HEK293 (cell line): ENCODE measurements at regions not wholly inside any gene's neighbourhood (a gene's known extent, or its start where the extent isn't known, plus 50 kb on each side); places are given as distances from the start of the nearest gene placed in this dataset.

Experiments
- CTCF ChIA-PET: fragments of 350-600 bp; formaldehyde crosslinking; extraction: SDS; loops from one replicate; lab custom pipeline; 2021; ENCODE audit warnings: antibody characterized with exemption; lab: Yijun Ruan, JAX
- POLR2A ChIA-PET: fragments of 300-600 bp; formaldehyde crosslinking; extraction: SDS; loops from one replicate; lab custom pipeline; 2020; ENCODE audit warnings: antibody characterized with exemption, inconsistent platforms; lab: Yijun Ruan, JAX
- H3K27ac ChIP-seq: fragments of 200-500 bp; sonication (Bioruptor generic); 2 replicates; pipeline ENCODE4 v1.5.1; 2014; ENCODE audit warnings: low read depth, low read length, control low read depth, inconsistent platforms; ENCODE audit errors: extremely low read depth
- H3K36me3 ChIP-seq, 2 experiments: fragments of 200-500 bp in 1 of 2; sonication (Bioruptor generic) in 1 of 2; 1 replicate in 1 of 2; 2 replicates in 1 of 2; pipeline ENCODE4 v1.5.1; 2014 to 2017; ENCODE audit warnings: inconsistent platforms in 2 of 2, low read length in 2 of 2; ENCODE audit not compliant: control insufficient read depth in 2 of 2, insufficient read depth in 1 of 2
- H3K4me1 ChIP-seq: fragments of 200-500 bp; sonication (Bioruptor generic); 2 replicates; pipeline ENCODE4 v1.5.1; 2014; ENCODE audit warnings: mild to moderate bottlenecking, low read length, inconsistent platforms; ENCODE audit not compliant: control insufficient read depth, insufficient read depth
- H3K4me3 ChIP-seq: 2 replicates; pipeline ENCODE4 v1.5.1; 2011; ENCODE audit warnings: low read depth, mild to moderate bottlenecking, control low read depth, low read length, moderate library complexity
- H3K9me3 ChIP-seq: fragments of 200-500 bp; sonication (Bioruptor generic); 2 replicates; pipeline ENCODE4 v1.5.1; 2014; ENCODE audit warnings: low read depth, low read length, inconsistent platforms; ENCODE audit not compliant: control insufficient read depth, insufficient read depth
- CTCF ChIP-seq: fragments of 450-650 bp; formaldehyde crosslinking; IDR thresholded peaks from 2 replicates; pipeline ENCODE4 v1.5.1; 2016; ENCODE audit warnings: missing biosample characterization, missing genetic modification characterization
- EGR2 ChIP-seq: fragments of 450-650 bp; formaldehyde crosslinking; IDR thresholded peaks from 2 replicates; pipeline ENCODE4 v1.5.1; 2016; ENCODE audit warnings: low read depth, missing biosample characterization, missing genetic modification characterization
- GLI4 ChIP-seq: fragments of 450-650 bp; formaldehyde crosslinking; IDR thresholded peaks from 2 replicates; pipeline ENCODE4 v1.5.1; 2016; ENCODE audit warnings: missing biosample characterization, missing genetic modification characterization
- GLIS1 ChIP-seq: fragments of 450-650 bp; formaldehyde crosslinking; IDR thresholded peaks from 2 replicates; pipeline ENCODE4 v1.5.1; 2016; ENCODE audit warnings: missing biosample characterization, missing genetic modification characterization
- KLF7 ChIP-seq: fragments of 450-650 bp; formaldehyde crosslinking; IDR thresholded peaks from 2 replicates; pipeline ENCODE4 v1.5.1; 2016; ENCODE audit warnings: missing biosample characterization, missing genetic modification characterization, borderline replicate concordance
- PRDM1 ChIP-seq: fragments of 450-650 bp; formaldehyde crosslinking; IDR thresholded peaks from 2 replicates; pipeline ENCODE4; 2016; ENCODE audit warnings: missing biosample characterization, missing genetic modification characterization
- SCRT2 ChIP-seq: fragments of 450-650 bp; formaldehyde crosslinking; IDR thresholded peaks from 2 replicates; pipeline ENCODE4 v1.5.1; 2016; ENCODE audit warnings: missing biosample characterization, missing genetic modification characterization
- TCF7L2 ChIP-seq: IDR thresholded peaks from 2 replicates; pipeline ENCODE4 v1.6.1; 2011; ENCODE audit warnings: low read depth, mild to moderate bottlenecking, inconsistent platforms, low read length, moderate library complexity, borderline replicate concordance
- ZBTB1 ChIP-seq: fragments of 450-650 bp; formaldehyde crosslinking; IDR thresholded peaks from 2 replicates; pipeline ENCODE4 v1.5.1; 2016; ENCODE audit warnings: missing biosample characterization, missing genetic modification characterization
- ZBTB17 ChIP-seq: fragments of 450-650 bp; formaldehyde crosslinking; IDR thresholded peaks from 2 replicates; pipeline ENCODE4 v1.5.1; 2016; ENCODE audit warnings: missing biosample characterization, missing genetic modification characterization
- ZEB2 ChIP-seq: fragments of 450-650 bp; formaldehyde crosslinking; IDR thresholded peaks from 2 replicates; pipeline ENCODE4 v1.5.1; 2016; ENCODE audit warnings: missing biosample characterization, missing genetic modification characterization
- ZNF19 ChIP-seq: fragments of 450-650 bp; formaldehyde crosslinking; IDR thresholded peaks from 2 replicates; pipeline ENCODE4; 2016; ENCODE audit warnings: missing biosample characterization, missing genetic modification characterization, low read depth
- ZNF449 ChIP-seq: fragments of 450-650 bp; formaldehyde crosslinking; IDR thresholded peaks from 2 replicates; pipeline ENCODE4 v1.5.1; 2017; ENCODE audit warnings: missing biosample characterization, mild to moderate bottlenecking, missing genetic modification characterization, moderate library complexity
- ZNF501 ChIP-seq: fragments of 450-650 bp; formaldehyde crosslinking; IDR thresholded peaks from 2 replicates; pipeline ENCODE4 v1.5.1; 2016; ENCODE audit warnings: missing biosample characterization, missing genetic modification characterization
- ZNF629 ChIP-seq: fragments of 450-650 bp; formaldehyde crosslinking; IDR thresholded peaks from 2 replicates; pipeline ENCODE4 v1.5.1; 2017; ENCODE audit warnings: missing biosample characterization, missing genetic modification characterization
- ZNF654 ChIP-seq: fragments of 450-650 bp; formaldehyde crosslinking; IDR thresholded peaks from 2 replicates; pipeline ENCODE4 v1.5.1; 2016; ENCODE audit warnings: low read depth, missing biosample characterization, missing genetic modification characterization
- ZNF670 ChIP-seq: fragments of 450-650 bp; formaldehyde crosslinking; IDR thresholded peaks from 2 replicates; pipeline ENCODE4 v1.5.1; 2016; ENCODE audit warnings: missing biosample characterization, missing genetic modification characterization, low read depth
- ZNF704 ChIP-seq: fragments of 450-650 bp; formaldehyde crosslinking; IDR thresholded peaks from 2 replicates; pipeline ENCODE4 v1.5.1; 2016; ENCODE audit warnings: missing biosample characterization, missing genetic modification characterization
- TF ChIP-seq, protein P1 (sequence below): sonication (generic); formaldehyde crosslinking; IDR thresholded peaks from 2 replicates; pipeline ENCODE4 v1.8.1; 2022; ENCODE audit warnings: mild to moderate bottlenecking, moderate library complexity, missing genetic modification reagents
- TF ChIP-seq, protein P2 (sequence below): fragments of 450-650 bp; formaldehyde crosslinking; IDR thresholded peaks from 2 replicates; pipeline ENCODE4 v1.5.1; 2016; ENCODE audit warnings: missing biosample characterization, missing genetic modification characterization

DNA sequence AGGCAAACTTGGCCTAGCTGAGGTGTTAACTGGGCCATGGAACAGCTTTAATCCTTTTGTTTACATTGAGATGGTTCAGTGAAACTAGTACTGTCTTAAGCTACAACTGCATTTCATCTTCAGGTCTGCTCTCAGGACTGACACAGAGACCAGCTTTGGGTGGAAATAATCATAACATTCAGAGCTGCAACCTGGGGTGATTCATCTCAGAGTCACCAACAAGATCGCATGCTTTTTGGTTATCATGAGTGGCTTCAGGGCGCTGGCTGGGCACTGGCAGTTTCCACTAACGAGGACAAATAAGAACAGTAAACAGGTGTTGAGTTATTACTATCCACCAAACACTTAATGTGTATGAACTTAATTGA, 60.9 kb upstream of the PAX6 start:
- Histone ChIP-seq H3K4me3 (no peak overlapping the region), H3K9me3 (no peaks in the 10 kb centered on the region), H3K4me1 (0 out of 2 replicates have a peak, but pooled peaks cover 3% of the 10 kb centered on the region), H3K36me3 (no peaks in the 10 kb centered on the region), H3K27ac (no peak overlapping the region)
- ChIA-PET POLR2A (no interaction called here), CTCF (interaction anchor here (0.7 to 4.5 kb wide), 14 partner anchors 31 to 1212 kb away, joined by 3 to 22 read pairs (median 6); no protein-coding TSS in a partner anchor)
- no peak for TF ChIP-seq KLF7 (tag by site-specific recombination)
- TF ChIP-seq PRDM1 = no peak
- no peak for TF ChIP-seq ZNF19 (tag by site-specific recombination)
- no peak for TF ChIP-seq ZBTB17
- TF ChIP-seq, protein P1, sequence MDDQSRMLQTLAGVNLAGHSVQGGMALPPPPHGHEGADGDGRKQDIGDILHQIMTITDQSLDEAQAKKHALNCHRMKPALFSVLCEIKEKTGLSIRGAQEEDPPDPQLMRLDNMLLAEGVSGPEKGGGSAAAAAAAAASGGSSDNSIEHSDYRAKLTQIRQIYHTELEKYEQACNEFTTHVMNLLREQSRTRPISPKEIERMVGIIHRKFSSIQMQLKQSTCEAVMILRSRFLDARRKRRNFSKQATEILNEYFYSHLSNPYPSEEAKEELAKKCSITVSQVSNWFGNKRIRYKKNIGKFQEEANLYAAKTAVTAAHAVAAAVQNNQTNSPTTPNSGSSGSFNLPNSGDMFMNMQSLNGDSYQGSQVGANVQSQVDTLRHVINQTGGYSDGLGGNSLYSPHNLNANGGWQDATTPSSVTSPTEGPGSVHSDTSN (CRISPR knock-in tag) = no peak
- TF ChIP-seq ZNF704 (tag by site-specific recombination) = no peak

GRCh38 chr11:31871310-31872075, 60.4 kb upstream of the PAX6 start:
- no peaks in the 10 kb centered on the region for H3K9me3 ChIP-seq
- 0 out of 2 replicates have a peak, but pooled peaks cover 3% of the 10 kb centered on the region for H3K4me1 ChIP-seq
- H3K36me3 ChIP-seq = no peaks in the 10 kb centered on the region
- ChIA-PET CTCF (interaction anchor here (0.6 to 4.5 kb wide), 33 partner anchors 15 to 1212 kb away, joined by 3 to 22 read pairs (median 4); no protein-coding TSS in a partner anchor), POLR2A (interaction anchor here (1.4 kb wide), 1 partner anchor 55 kb away, joined by 8 read pairs; no protein-coding TSS in a partner anchor)
- TF ChIP-seq TCF7L2 = no peak
- no peak for TF ChIP-seq ZNF629 (tag by site-specific recombination)
- H3K27ac ChIP-seq = no peak overlapping the region
- H3K4me3 ChIP-seq = no peak overlapping the region

- POLR2A ChIA-PET = interaction anchor here (1.4 kb wide), 1 partner anchor 54 kb away, joined by 8 read pairs; no protein-coding TSS in a partner anchor
- Histone ChIP-seq H3K27ac (no peak overlapping the region), H3K9me3 (no peaks in the 10 kb centered on the region), H3K36me3 (no peaks in the 10 kb centered on the region), H3K4me1 (0 out of 2 replicates have a peak, but pooled peaks cover 3% of the 10 kb centered on the region), H3K4me3 (peak overlapping the region; percentile 14)
- CTCF ChIA-PET = interaction anchor here (0.5 to 4.5 kb wide), 41 partner anchors 11 to 770 kb away, joined by 3 to 22 read pairs (median 4); no protein-coding TSS in a partner anchor
- TF ChIP-seq ZNF654 (tag by site-specific recombination) (peak; percentile 52), GLIS1 (tag by site-specific recombination) (peak; percentile 51; the same call in 1 of the 2 replicates), ZBTB1 (tag by site-specific recombination) (no peak), ZNF629 (tag by site-specific recombination) (no peak), CTCF (tag by site-specific recombination) (0 out of 2 replicates have a peak, but pooled peaks have one; percentile 9), ZNF670 (tag by site-specific recombination) (no peak), GLI4 (no peak), ZEB2 (tag by site-specific recombination) (no peak), ZNF449 (tag by site-specific recombination) (no peak), SCRT2 (tag by site-specific recombination) (no peak), EGR2 (tag by site-specific recombination) (peak; percentile 29; the same call in 1 of the 2 replicates), ZNF501 (tag by site-specific recombination) (0 out of 2 replicates have a peak, but pooled peaks have one; percentile 21), ZNF704 (tag by site-specific recombination) (no peak)
- TF ChIP-seq, protein P2, sequence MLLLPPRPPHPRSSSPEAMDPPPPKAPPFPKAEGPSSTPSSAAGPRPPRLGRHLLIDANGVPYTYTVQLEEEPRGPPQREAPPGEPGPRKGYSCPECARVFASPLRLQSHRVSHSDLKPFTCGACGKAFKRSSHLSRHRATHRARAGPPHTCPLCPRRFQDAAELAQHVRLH = no peak
Observed at GRCh38 chr11:31870609-31871309, 59.6 kb upstream of the PAX6 start.
